OCI-LY7 (cell line): ENCODE measurements at regions not wholly inside any gene's neighbourhood (a gene's known extent, or its start where the extent isn't known, plus 50 kb on each side); places are given as distances from the start of the nearest gene placed in this dataset.
"Not testable (repeated sequence)": the region's sequence is repeated elsewhere in the genome, so short reads cannot be mapped to it uniquely, and the experiment has no call there.

Source experiments
- BruUV-seq: library from RNA; stranded (reverse); fragments of 400-500 nt; replicated peaks from 2 replicates; lab custom pipeline; 2021; lab: Mats Ljungman, UMichigan
- CTCF ChIA-PET: fragments of 300-600 bp; sonication (Branson Sonifier 250); formaldehyde crosslinking; loops from one replicate; lab custom pipeline; 2022; ENCODE audit warnings: antibody characterized with exemption; ENCODE audit not compliant: unreplicated experiment; lab: Charles Lee
- POLR2A ChIA-PET: fragments of 300-600 bp; sonication (Branson Sonifier 250); formaldehyde crosslinking; loops from one replicate; lab custom pipeline; 2022; ENCODE audit warnings: antibody characterized with exemption; lab: Charles Lee
- DNase-seq: peaks from one replicate; pipeline ENCODE4 v3.0.0-alpha.2; 2015; ENCODE audit warnings: low spot score
- H2AFZ ChIP-seq: fragments of 200-600 bp; sonication (generic), shearing (Covaris generic); 2 replicates; pipeline ENCODE4 v1.6.1; 2014; ENCODE audit warnings: mild to moderate bottlenecking, antibody characterized with exemption, low read length, moderate library complexity
- H3K27ac ChIP-seq: fragments of 200-600 bp; sonication (generic); 2 replicates; pipeline ENCODE4 v1.5.1; 2014; ENCODE audit warnings: mixed run types, low read depth, mild to moderate bottlenecking, moderate library complexity, low read length, inconsistent platforms; ENCODE audit not compliant: poor library complexity, severe bottlenecking
- H3K36me3 ChIP-seq: fragments of 200-600 bp; sonication (generic); 2 replicates; pipeline ENCODE4 v1.6.1; 2014; ENCODE audit warnings: mild to moderate bottlenecking, antibody characterized with exemption, low read length, moderate library complexity, mixed read lengths; ENCODE audit not compliant: insufficient read depth
- H3K4me1 ChIP-seq: fragments of 200-600 bp; sonication (generic); 2 replicates; pipeline ENCODE4 v1.5.1; 2014; ENCODE audit warnings: mild to moderate bottlenecking, low read length; ENCODE audit not compliant: insufficient read depth, poor library complexity, severe bottlenecking
- H3K4me2 ChIP-seq: fragments of 200-600 bp; sonication (generic); 2 replicates; pipeline ENCODE4 v1.6.1; 2014; ENCODE audit warnings: mild to moderate bottlenecking, low read length
- H3K4me3 ChIP-seq: fragments of 200-600 bp; sonication (generic); 2 replicates; pipeline ENCODE4 v1.5.1; 2014; ENCODE audit warnings: mild to moderate bottlenecking, low read depth, low read length; ENCODE audit not compliant: poor library complexity, severe bottlenecking
- H3K79me2 ChIP-seq: fragments of 200-600 bp; sonication (generic); 2 replicates; pipeline ENCODE4 v1.6.1; 2016; ENCODE audit warnings: low read depth, mild to moderate bottlenecking, low read length, moderate library complexity, mixed read lengths; ENCODE audit not compliant: insufficient read depth
- H3K9me2 ChIP-seq: fragments of 200-600 bp; sonication (generic); 2 replicates; pipeline ENCODE4 v1.6.1; 2016; ENCODE audit warnings: mild to moderate bottlenecking, low read length, mixed read lengths; ENCODE audit not compliant: insufficient read depth
- H3K9me3 ChIP-seq: fragments of 200-600 bp; sonication (generic); 2 replicates; pipeline ENCODE4 v1.6.1; 2014; ENCODE audit warnings: mild to moderate bottlenecking, mixed run types, low read length, mixed read lengths
- H4K20me1 ChIP-seq: fragments of 200-600 bp; sonication (generic); 2 replicates; pipeline ENCODE4 v1.6.1; 2014; ENCODE audit warnings: mild to moderate bottlenecking, antibody characterized with exemption, low read length, moderate library complexity, mixed read lengths; ENCODE audit not compliant: insufficient read depth
- EZH2phosphoT487 ChIP-seq: fragments of 200-600 bp; sonication (generic); IDR thresholded peaks from 2 replicates; pipeline ENCODE4 v1.6.1; 2018; ENCODE audit warnings: low read depth, borderline replicate concordance, mild to moderate bottlenecking, mixed run types, antibody characterized with exemption, low read length, moderate library complexity, mixed read lengths
- intact Hi-C: fragments of 100-400 bp; cut with micrococcal nuclease; formaldehyde crosslinking; loops from one replicate; pipeline ENCODE4 v1.10.0; 2022; ENCODE audit not compliant: unreplicated experiment
- TF ChIP-seq, protein P1 (sequence below): fragments of 200-600 bp; sonication (generic); conservative IDR thresholded peaks from 2 replicates; pipeline ENCODE4 v1.5.1; 2014; ENCODE audit warnings: mild to moderate bottlenecking, antibody characterized with exemption, low read length, moderate library complexity, mixed read lengths

DNA sequence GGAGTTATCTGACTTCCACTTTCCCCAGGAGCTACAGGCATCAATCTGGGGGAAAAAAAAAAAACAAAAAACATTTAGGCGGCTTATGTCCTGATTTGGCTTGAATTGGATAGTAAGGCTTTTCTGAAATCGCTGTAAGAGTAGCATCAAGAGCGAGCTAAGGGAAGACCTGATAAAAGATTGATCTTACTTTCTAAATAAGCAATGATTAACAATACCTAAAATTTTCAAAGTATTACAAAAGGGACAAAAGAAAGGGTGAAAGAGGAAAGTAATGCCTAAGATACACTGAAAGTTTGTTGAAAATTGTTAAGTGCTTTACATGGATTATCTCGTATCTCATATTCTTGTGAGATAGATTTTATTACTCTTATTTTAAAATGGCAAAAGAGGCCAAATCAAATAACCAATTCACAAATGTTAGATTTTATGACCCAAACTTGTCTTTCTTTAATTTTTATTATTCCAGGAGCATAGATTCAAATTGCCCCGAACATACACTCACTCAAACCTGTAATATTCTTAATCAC lies 106.4 kb upstream of the PRSS16 start:
- intact Hi-C loops = loop anchor here (10.0 kb wide), 1 partner anchor 1756 kb away; no protein-coding TSS in a partner anchor
- Histone ChIP-seq H3K79me2 (peaks cover 34% of the 10 kb centered on the region; the same call in 1 of the 2 replicates), H4K20me1 (no peaks in the 10 kb centered on the region), H3K27ac (peak overlapping the region; percentile 99), H3K36me3 (0 out of 2 replicates have a peak, but pooled peaks cover 4% of the 10 kb centered on the region), H2AFZ (no peak overlapping the region; the same call in 1 of the 2 replicates), H3K4me3 (peak overlapping the region; percentile 77), H3K9me2 (no peaks in the 10 kb centered on the region), H3K9me3 (no peaks in the 10 kb centered on the region), H3K4me2 (peak overlapping the region; percentile 75), H3K4me1 (peaks cover 73% of the 10 kb centered on the region)
- no peak for TF ChIP-seq EZH2phosphoT487
- TF ChIP-seq, protein P1, sequence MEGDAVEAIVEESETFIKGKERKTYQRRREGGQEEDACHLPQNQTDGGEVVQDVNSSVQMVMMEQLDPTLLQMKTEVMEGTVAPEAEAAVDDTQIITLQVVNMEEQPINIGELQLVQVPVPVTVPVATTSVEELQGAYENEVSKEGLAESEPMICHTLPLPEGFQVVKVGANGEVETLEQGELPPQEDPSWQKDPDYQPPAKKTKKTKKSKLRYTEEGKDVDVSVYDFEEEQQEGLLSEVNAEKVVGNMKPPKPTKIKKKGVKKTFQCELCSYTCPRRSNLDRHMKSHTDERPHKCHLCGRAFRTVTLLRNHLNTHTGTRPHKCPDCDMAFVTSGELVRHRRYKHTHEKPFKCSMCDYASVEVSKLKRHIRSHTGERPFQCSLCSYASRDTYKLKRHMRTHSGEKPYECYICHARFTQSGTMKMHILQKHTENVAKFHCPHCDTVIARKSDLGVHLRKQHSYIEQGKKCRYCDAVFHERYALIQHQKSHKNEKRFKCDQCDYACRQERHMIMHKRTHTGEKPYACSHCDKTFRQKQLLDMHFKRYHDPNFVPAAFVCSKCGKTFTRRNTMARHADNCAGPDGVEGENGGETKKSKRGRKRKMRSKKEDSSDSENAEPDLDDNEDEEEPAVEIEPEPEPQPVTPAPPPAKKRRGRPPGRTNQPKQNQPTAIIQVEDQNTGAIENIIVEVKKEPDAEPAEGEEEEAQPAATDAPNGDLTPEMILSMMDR = no peak
- ChIA-PET CTCF (no interaction called here), POLR2A (interaction anchor here (0.7 to 5.4 kb wide), 5 partner anchors 9 to 1759 kb away, joined by 3 to 66 read pairs (median 10); a partner anchor contains a TSS)
- BruUV-seq = no TSS peak
- peak; percentile 58 for DNase-seq

DNA sequence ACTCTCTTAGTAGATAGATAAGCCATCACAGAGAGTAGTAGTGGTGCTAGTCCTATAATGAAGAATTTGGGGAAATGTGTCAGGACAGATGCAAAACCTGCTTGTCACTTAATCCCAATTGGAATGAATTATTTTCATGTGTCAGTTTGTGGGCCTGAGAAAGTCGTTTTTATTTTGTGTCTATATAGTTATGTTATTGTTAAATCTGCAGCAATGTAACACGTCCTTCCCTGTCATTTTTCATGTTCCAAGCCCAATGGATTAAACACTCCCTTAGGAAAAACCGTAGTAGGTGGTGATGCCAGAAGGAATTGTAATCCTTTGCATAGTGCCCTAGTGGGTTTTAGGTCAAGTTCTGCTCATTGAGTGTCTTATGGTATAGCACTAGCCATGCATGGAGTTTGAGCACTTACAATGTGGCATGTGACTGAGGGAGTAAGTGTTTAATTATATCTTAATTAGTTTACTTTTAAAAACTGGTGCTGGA lies 105.9 kb upstream of the PRSS16 start:
- Histone ChIP-seq H3K4me3 (peak overlapping the region; percentile 77), H3K9me3 (no peaks in the 10 kb centered on the region), H3K36me3 (0 out of 2 replicates have a peak, but pooled peaks cover 6% of the 10 kb centered on the region), H3K9me2 (no peaks in the 10 kb centered on the region), H3K4me2 (peak overlapping the region; percentile 75), H3K4me1 (peaks cover 68% of the 10 kb centered on the region), H2AFZ (no peak overlapping the region; the same call in 1 of the 2 replicates), H3K27ac (peak overlapping the region; percentile 99), H4K20me1 (no peaks in the 10 kb centered on the region), H3K79me2 (peaks cover 34% of the 10 kb centered on the region; the same call in 1 of the 2 replicates)
- TF ChIP-seq, protein P1 = no peak
- TF ChIP-seq EZH2phosphoT487 = no peak
- ChIA-PET POLR2A (interaction anchor here (0.7 to 10.1 kb wide), 6 partner anchors 8 to 1760 kb away, joined by 3 to 235 read pairs (median 10); a partner anchor contains a TSS), CTCF (no interaction called here)
- intact Hi-C loops = loop anchor here (10.0 kb wide), 1 partner anchor 1757 kb away; no protein-coding TSS in a partner anchor
- peak; percentile 63 for DNase-seq
- no TSS peak for BruUV-seq

DNA sequence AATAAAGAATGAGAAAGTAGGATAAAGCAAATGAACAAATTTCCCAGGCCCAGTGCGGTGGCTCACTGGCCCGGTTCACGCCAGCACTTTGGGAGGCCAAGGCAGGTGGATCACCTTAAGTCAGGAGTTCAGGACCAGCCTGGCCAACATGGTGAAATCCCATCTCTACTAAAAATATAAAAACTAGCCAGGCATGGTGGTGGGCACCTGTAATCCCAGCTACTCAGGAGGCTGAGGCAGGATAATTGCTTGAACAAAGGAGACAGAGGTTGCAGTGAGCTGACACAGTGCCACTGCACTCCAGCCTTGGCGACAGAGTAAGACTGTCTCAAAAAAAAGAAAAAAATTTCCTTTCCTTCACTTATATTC lies 104.5 kb upstream of the PRSS16 start:
- H3K79me2 ChIP-seq = peaks cover 34% of the 10 kb centered on the region; the same call in 1 of the 2 replicates
- not testable (repeated sequence) for H2AFZ ChIP-seq

More for the DNA sequence above, 104.5 kb upstream of the PRSS16 start:
- intact Hi-C loops = loop anchor here (10.0 kb wide), 1 partner anchor 1758 kb away; no protein-coding TSS in a partner anchor
- H3K9me2 ChIP-seq, BruUV-seq, H3K36me3 ChIP-seq, CTCF ChIA-PET, DNase-seq, H3K9me3 ChIP-seq, H4K20me1 ChIP-seq: not testable (repeated sequence)
- POLR2A ChIA-PET = interaction anchor here (0.7 to 10.1 kb wide), 16 partner anchors 13 to 1118 kb away, joined by 3 to 235 read pairs (median 5); a partner anchor contains a TSS
- H3K4me1 ChIP-seq = peaks cover 61% of the 10 kb centered on the region
- peak overlapping the region; percentile 99 for H3K27ac ChIP-seq
- H3K4me3 ChIP-seq = peak overlapping the region; percentile 11
- H3K4me2 ChIP-seq = peak overlapping the region; percentile 75
